Smooth muscle cell (in vitro differentiated cells): ENCODE measurements at regions not wholly inside any gene's neighbourhood (a gene's known extent, or its start where the extent isn't known, plus 50 kb on each side); places are given as distances from the start of the nearest gene placed in this dataset.

ENCODE experiments used
- DNase-seq: peaks from one replicate; lab custom pipeline; 2025; ENCODE audit not compliant: unreplicated experiment; lab: John Stamatoyannopoulos, UW
- H2AFZ ChIP-seq: fragments of 200-600 bp; sonication (generic); 2 replicates; pipeline ENCODE4 v1.6.0; 2016; ENCODE audit warnings: antibody characterized with exemption, low read depth, mild to moderate bottlenecking
- H3F3A ChIP-seq: fragments of 200-600 bp; sonication (generic); 2 replicates; pipeline ENCODE4 v1.6.0; 2017; ENCODE audit warnings: antibody characterized with exemption, low read depth
- H3K27ac ChIP-seq: fragments of 200-600 bp; sonication (generic); 2 replicates; pipeline ENCODE4 v1.5.1; 2016; ENCODE audit warnings: low read depth, mild to moderate bottlenecking
- H3K27me3 ChIP-seq: fragments of 200-600 bp; sonication (generic); 2 replicates; pipeline ENCODE4 v1.6.1; 2016; ENCODE audit warnings: low read depth, mild to moderate bottlenecking
- H3K36me3 ChIP-seq: fragments of 200-600 bp; sonication (generic); 2 replicates; pipeline ENCODE4 v1.5.1; 2016; ENCODE audit warnings: low read depth
- H3K4me1 ChIP-seq: fragments of 200-600 bp; sonication (generic); 2 replicates; pipeline ENCODE4 v1.5.1; 2016; ENCODE audit warnings: low read depth
- H3K4me2 ChIP-seq: fragments of 200-600 bp; sonication (generic); 2 replicates; pipeline ENCODE4 v1.6.0; 2016; ENCODE audit warnings: mild to moderate bottlenecking
- H3K4me3 ChIP-seq: fragments of 200-600 bp; sonication (generic); 2 replicates; pipeline ENCODE4 v1.5.1; 2016; ENCODE audit warnings: mild to moderate bottlenecking
- H3K79me2 ChIP-seq: fragments of 200-600 bp; sonication (generic); 2 replicates; pipeline ENCODE4 v1.6.0; 2016; ENCODE audit warnings: low read depth, mild to moderate bottlenecking
- H3K9ac ChIP-seq: fragments of 200-600 bp; sonication (generic); 2 replicates; pipeline ENCODE4 v1.6.0; 2016; ENCODE audit warnings: low read depth
- H3K9me3 ChIP-seq: fragments of 200-600 bp; sonication (generic); replicated peaks from 2 replicates; pipeline ENCODE4 v1.5.1; 2016; ENCODE audit warnings: low read depth
- H4K20me1 ChIP-seq: fragments of 200-600 bp; sonication (generic); 2 replicates; pipeline ENCODE4 v1.6.0; 2016; ENCODE audit warnings: low read depth
- WGBS: methylation state at CpG from one replicate; pipeline ENCODE4 v1.1.7; 2016; ENCODE audit warnings: low lambda C conversion rate; 5-methylcytosine and 5-hydroxymethylcytosine counted together
- TF ChIP-seq, protein P1 (sequence below): fragments of 200-600 bp; sonication (generic); IDR thresholded peaks from 2 replicates; pipeline ENCODE4 v1.5.1; 2017; ENCODE audit warnings: borderline replicate concordance, mild to moderate bottlenecking, antibody characterized with exemption; ENCODE audit not compliant: insufficient read depth, poor library complexity, severe bottlenecking

- H3K27ac ChIP-seq, result no peak overlapping the region
- no peak for DNase-seq
- no peaks in the 10 kb centered on the region for H4K20me1 ChIP-seq
- H3K4me1 ChIP-seq, result no peaks in the 10 kb centered on the region
- no peak overlapping the region for H3K4me2 ChIP-seq
- 91% methylated on average over 6 of the region's 6 CpGs for WGBS
- H3K27me3 ChIP-seq, result no peaks in the 10 kb centered on the region
- TF ChIP-seq, protein P1, sequence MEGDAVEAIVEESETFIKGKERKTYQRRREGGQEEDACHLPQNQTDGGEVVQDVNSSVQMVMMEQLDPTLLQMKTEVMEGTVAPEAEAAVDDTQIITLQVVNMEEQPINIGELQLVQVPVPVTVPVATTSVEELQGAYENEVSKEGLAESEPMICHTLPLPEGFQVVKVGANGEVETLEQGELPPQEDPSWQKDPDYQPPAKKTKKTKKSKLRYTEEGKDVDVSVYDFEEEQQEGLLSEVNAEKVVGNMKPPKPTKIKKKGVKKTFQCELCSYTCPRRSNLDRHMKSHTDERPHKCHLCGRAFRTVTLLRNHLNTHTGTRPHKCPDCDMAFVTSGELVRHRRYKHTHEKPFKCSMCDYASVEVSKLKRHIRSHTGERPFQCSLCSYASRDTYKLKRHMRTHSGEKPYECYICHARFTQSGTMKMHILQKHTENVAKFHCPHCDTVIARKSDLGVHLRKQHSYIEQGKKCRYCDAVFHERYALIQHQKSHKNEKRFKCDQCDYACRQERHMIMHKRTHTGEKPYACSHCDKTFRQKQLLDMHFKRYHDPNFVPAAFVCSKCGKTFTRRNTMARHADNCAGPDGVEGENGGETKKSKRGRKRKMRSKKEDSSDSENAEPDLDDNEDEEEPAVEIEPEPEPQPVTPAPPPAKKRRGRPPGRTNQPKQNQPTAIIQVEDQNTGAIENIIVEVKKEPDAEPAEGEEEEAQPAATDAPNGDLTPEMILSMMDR, result no peak
- H3K9ac ChIP-seq, result no peak overlapping the region
- H3K4me3 ChIP-seq, result no peak overlapping the region
- no peaks in the 10 kb centered on the region for H3K36me3 ChIP-seq
- H2AFZ ChIP-seq, result no peak overlapping the region
- H3K79me2 ChIP-seq, result no peaks in the 10 kb centered on the region
- H3F3A ChIP-seq, result no peaks in the 10 kb centered on the region
- no peaks in the 10 kb centered on the region for H3K9me3 ChIP-seq
These were observed 160.5 kb downstream of the C11orf87 start for GRCh38 chr11:109582470-109582869.

DNA sequence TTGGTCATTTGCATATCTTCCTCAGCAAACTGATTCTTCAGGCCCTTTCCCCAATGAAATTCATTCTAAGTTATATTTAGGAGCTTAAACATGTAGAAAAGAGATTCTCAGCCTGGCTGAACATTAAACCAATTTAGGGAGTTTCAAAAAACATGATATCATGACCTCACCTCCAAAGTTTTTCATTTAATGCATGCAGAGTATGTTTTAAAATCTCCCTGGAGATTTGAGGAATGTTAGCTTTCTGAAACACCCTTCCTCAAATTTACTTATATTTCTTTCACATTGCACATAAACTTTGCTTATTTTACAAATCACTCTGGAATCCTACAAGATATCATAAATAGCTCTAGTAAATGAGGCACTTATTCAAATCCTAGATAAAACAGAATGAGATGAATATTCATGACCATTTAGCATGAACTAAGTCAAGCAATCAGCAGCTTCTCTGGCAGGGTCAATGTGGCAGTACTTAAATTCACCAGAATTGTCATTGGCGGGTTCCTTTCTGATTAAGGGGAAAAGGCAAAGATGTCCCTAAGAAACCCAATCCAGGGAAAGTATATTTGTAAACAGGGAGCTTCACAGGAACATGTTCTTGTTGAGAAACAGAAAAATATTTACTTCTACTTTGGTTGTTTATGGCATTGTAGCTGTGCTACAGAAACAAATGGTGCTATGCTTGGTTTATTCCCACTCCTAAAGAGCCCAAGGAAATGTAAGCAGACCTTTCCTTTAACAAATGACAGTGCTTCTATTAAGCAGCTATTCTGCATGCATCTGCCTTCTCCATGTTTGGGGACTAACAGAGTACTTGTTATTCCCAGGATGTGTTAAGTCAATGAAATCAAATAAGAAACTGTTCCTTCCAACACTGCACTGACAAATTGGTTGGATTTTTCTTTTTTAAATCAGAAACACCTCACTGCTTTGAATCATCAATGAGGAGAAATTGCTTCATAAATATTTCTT lies 162.3 kb downstream of the C11orf87 start:
- H4K20me1 ChIP-seq, result no peaks in the 10 kb centered on the region
- DNase-seq, result no peak
- no peaks in the 10 kb centered on the region for H3K27me3 ChIP-seq
- WGBS, result 79% methylated on average over 1 of the region's 1 CpG
- no peak overlapping the region for H3K4me2 ChIP-seq
- TF ChIP-seq, protein P1, result no peak
- H3K9ac ChIP-seq, result no peak overlapping the region
- no peaks in the 10 kb centered on the region for H3K36me3 ChIP-seq
- no peaks in the 10 kb centered on the region for H3F3A ChIP-seq
- H2AFZ ChIP-seq, result no peak overlapping the region
- H3K27ac ChIP-seq, result no peak overlapping the region
- H3K4me1 ChIP-seq, result no peaks in the 10 kb centered on the region
- H3K4me3 ChIP-seq, result no peak overlapping the region
- no peaks in the 10 kb centered on the region for H3K9me3 ChIP-seq
- H3K79me2 ChIP-seq, result no peaks in the 10 kb centered on the region

DNA sequence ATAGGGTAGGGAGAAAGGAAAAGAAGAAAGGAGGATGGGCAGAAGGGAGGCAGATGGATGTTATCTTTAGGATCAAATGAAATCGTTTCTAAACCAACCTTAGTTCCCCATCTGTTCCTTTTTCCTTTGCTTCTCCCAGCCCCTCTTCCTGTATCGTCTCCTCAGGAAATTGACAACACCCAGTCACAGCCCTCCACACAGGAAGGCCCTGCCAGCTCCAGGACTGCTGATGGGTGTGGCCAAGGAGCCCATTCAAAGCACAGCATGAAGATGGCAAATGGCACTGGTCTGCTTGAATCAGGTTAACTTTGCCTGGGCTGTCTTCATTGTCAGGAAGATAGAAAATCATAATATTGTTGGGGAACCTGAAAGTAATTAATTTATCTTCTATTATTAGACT lies 164.8 kb downstream of the C11orf87 start:
- TF ChIP-seq, protein P1, result no peak
- Histone ChIP-seq H3K4me3 (no peak overlapping the region), H2AFZ (no peak overlapping the region), H3K36me3 (no peaks in the 10 kb centered on the region), H3K27me3 (no peaks in the 10 kb centered on the region), H3K9ac (no peak overlapping the region), H3K4me2 (no peak overlapping the region), H3K79me2 (no peaks in the 10 kb centered on the region), H3F3A (no peaks in the 10 kb centered on the region), H3K27ac (no peak overlapping the region), H3K9me3 (no peaks in the 10 kb centered on the region), H3K4me1 (no peaks in the 10 kb centered on the region), H4K20me1 (no peaks in the 10 kb centered on the region)
- no peak for DNase-seq
- 80% methylated on average over 2 of the region's 2 CpGs for WGBS

GRCh38 chr11:109590782-109591181 lies 168.8 kb downstream of the C11orf87 start:
- TF ChIP-seq, protein P1, result no peak
- no peak overlapping the region for H2AFZ ChIP-seq
- no peaks in the 10 kb centered on the region for H3K27me3 ChIP-seq
- no peak overlapping the region for H3K4me2 ChIP-seq
- DNase-seq, result no peak
- no peaks in the 10 kb centered on the region for H3K79me2 ChIP-seq
- H3K27ac ChIP-seq, result no peak overlapping the region
- no peaks in the 10 kb centered on the region for H3K36me3 ChIP-seq
- no peaks in the 10 kb centered on the region for H4K20me1 ChIP-seq
- no peaks in the 10 kb centered on the region for H3K4me1 ChIP-seq
- H3K9me3 ChIP-seq, result no peaks in the 10 kb centered on the region
- no peak overlapping the region for H3K4me3 ChIP-seq
- H3F3A ChIP-seq, result no peaks in the 10 kb centered on the region
- H3K9ac ChIP-seq, result no peak overlapping the region
